SK-N-SH treated with all-trans-retinoic acid at 6 μM for 48 hours (cell line): ENCODE measurements at regions not wholly inside any gene's neighbourhood (a gene's known extent, or its start where the extent isn't known, plus 50 kb on each side); places are given as distances from the start of the nearest gene placed in this dataset.

Experiments
- ATAC-seq: fragments of 200-7000 bp; cut with Tn5 transposase; 3 replicates; pipeline ENCODE4 v1.9.1; 2020; ENCODE audit warnings: mild to moderate bottlenecking, moderate library complexity
- ARNTL ChIP-seq: fragments of 450-650 bp; formaldehyde crosslinking; IDR thresholded peaks from 2 replicates; pipeline ENCODE4 v1.5.0; 2020; ENCODE audit warnings: low read depth, mild to moderate bottlenecking, moderate library complexity, borderline replicate concordance
- BACH2 ChIP-seq: fragments of 250-450 bp; sonication (Bioruptor Pico); IDR thresholded peaks from 2 replicates; pipeline ENCODE4 v1.9.0; 2021; ENCODE audit warnings: mild to moderate bottlenecking, borderline replicate concordance
- CREB5 ChIP-seq: fragments of 250-450 bp; sonication (Bioruptor Pico); IDR thresholded peaks from 2 replicates; pipeline ENCODE4 v1.5.1; 2020; ENCODE audit warnings: low read depth, mild to moderate bottlenecking, moderate library complexity
- CSDC2 ChIP-seq: fragments of 250-450 bp; sonication (Bioruptor Pico); IDR thresholded peaks from 2 replicates; pipeline ENCODE4 v1.5.0; 2020; ENCODE audit warnings: mild to moderate bottlenecking, moderate library complexity
- CSRNP3 ChIP-seq: fragments of 250-450 bp; sonication (Bioruptor Pico); IDR thresholded peaks from 2 replicates; pipeline ENCODE4 v1.5.1; 2021; ENCODE audit warnings: mild to moderate bottlenecking, moderate library complexity
- ESRRG ChIP-seq: fragments of 250-450 bp; sonication (Bioruptor Pico); IDR thresholded peaks from 2 replicates; pipeline ENCODE4 v1.6.1; 2021; ENCODE audit warnings: mild to moderate bottlenecking
- OSR1 ChIP-seq: fragments of 250-450 bp; sonication (Bioruptor Pico); IDR thresholded peaks from 2 replicates; pipeline ENCODE4 v1.8.0; 2022; ENCODE audit warnings: moderate library complexity, mild to moderate bottlenecking, inconsistent platforms
- POU6F1 ChIP-seq: fragments of 250-450 bp; sonication (Bioruptor Pico); IDR thresholded peaks from 2 replicates; pipeline ENCODE4 v1.8.0; 2021; ENCODE audit warnings: low read depth, mild to moderate bottlenecking, moderate library complexity, borderline replicate concordance
- PPARA ChIP-seq: fragments of 250-450 bp; sonication (Bioruptor Pico); IDR thresholded peaks from 2 replicates; pipeline ENCODE4 v1.5.0; 2020; ENCODE audit warnings: mild to moderate bottlenecking, borderline replicate concordance
- RARB ChIP-seq: fragments of 250-450 bp; sonication (Bioruptor Pico); IDR thresholded peaks from 2 replicates; pipeline ENCODE4 v1.8.0; 2021; ENCODE audit warnings: mild to moderate bottlenecking, moderate library complexity
- SNAI2 ChIP-seq: fragments of 250-450 bp; sonication (Bioruptor Pico); IDR thresholded peaks from 2 replicates; pipeline ENCODE4 v1.5.0; 2020; ENCODE audit warnings: mild to moderate bottlenecking, moderate library complexity
- TCF4 ChIP-seq: fragments of 250-450 bp; sonication (Bioruptor Pico); IDR thresholded peaks from 2 replicates; pipeline ENCODE4 v1.8.0; 2021; ENCODE audit warnings: mild to moderate bottlenecking, moderate library complexity, borderline replicate concordance
- TOX ChIP-seq: fragments of 250-450 bp; sonication (Bioruptor Pico); IDR thresholded peaks from 2 replicates; pipeline ENCODE4 v1.8.0; 2021; ENCODE audit warnings: mild to moderate bottlenecking, moderate library complexity, borderline replicate concordance
- ZC3H10 ChIP-seq: fragments of 250-450 bp; sonication (Bioruptor Pico); IDR thresholded peaks from 2 replicates; pipeline ENCODE4 v1.5.1; 2021; ENCODE audit warnings: mild to moderate bottlenecking, moderate library complexity
- ZFP3 ChIP-seq: fragments of 250-450 bp; sonication (Bioruptor Pico); IDR thresholded peaks from 2 replicates; pipeline ENCODE4 v1.5.0; 2020; ENCODE audit warnings: mild to moderate bottlenecking, moderate library complexity
- ZNF565 ChIP-seq: fragments of 450-650 bp; formaldehyde crosslinking; conservative IDR thresholded peaks from 2 replicates; pipeline ENCODE4 v1.5.0; 2020; ENCODE audit warnings: low read depth, mild to moderate bottlenecking, moderate library complexity
- ZNF70 ChIP-seq: fragments of 450-650 bp; formaldehyde crosslinking; IDR thresholded peaks from 2 replicates; pipeline ENCODE4 v1.5.0; 2020; ENCODE audit warnings: mild to moderate bottlenecking, moderate library complexity
- ZNF8 ChIP-seq: fragments of 450-650 bp; formaldehyde crosslinking; IDR thresholded peaks from 2 replicates; pipeline ENCODE4 v1.5.0; 2020; ENCODE audit warnings: mild to moderate bottlenecking, moderate library complexity
- TF ChIP-seq, protein P1 (sequence below): fragments of 250-450 bp; sonication (Bioruptor Pico); IDR thresholded peaks from 2 replicates; pipeline ENCODE4 v1.5.0; 2020; ENCODE audit warnings: mild to moderate bottlenecking, moderate library complexity

GRCh38 chrX:150240643-150240970 lies 122.5 kb upstream of the MAMLD1 start:
- no peak for ATAC-seq
- TF ChIP-seq RARB (CRISPR knock-in tag) = no peak
- no peak for TF ChIP-seq ESRRG (CRISPR knock-in tag)
- no peak for TF ChIP-seq TOX (CRISPR knock-in tag)
- TF ChIP-seq, protein P1, sequence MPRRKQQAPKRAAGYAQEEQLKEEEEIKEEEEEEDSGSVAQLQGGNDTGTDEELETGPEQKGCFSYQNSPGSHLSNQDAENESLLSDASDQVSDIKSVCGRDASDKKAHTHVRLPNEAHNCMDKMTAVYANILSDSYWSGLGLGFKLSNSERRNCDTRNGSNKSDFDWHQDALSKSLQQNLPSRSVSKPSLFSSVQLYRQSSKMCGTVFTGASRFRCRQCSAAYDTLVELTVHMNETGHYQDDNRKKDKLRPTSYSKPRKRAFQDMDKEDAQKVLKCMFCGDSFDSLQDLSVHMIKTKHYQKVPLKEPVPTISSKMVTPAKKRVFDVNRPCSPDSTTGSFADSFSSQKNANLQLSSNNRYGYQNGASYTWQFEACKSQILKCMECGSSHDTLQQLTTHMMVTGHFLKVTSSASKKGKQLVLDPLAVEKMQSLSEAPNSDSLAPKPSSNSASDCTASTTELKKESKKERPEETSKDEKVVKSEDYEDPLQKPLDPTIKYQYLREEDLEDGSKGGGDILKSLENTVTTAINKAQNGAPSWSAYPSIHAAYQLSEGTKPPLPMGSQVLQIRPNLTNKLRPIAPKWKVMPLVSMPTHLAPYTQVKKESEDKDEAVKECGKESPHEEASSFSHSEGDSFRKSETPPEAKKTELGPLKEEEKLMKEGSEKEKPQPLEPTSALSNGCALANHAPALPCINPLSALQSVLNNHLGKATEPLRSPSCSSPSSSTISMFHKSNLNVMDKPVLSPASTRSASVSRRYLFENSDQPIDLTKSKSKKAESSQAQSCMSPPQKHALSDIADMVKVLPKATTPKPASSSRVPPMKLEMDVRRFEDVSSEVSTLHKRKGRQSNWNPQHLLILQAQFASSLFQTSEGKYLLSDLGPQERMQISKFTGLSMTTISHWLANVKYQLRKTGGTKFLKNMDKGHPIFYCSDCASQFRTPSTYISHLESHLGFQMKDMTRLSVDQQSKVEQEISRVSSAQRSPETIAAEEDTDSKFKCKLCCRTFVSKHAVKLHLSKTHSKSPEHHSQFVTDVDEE (CRISPR knock-in tag) = no peak
- no peak for TF ChIP-seq TCF4 (CRISPR knock-in tag)
- no peak for TF ChIP-seq ZNF70 (CRISPR knock-in tag)
- no peak for TF ChIP-seq BACH2 (CRISPR knock-in tag)
- no peak for TF ChIP-seq CSDC2 (CRISPR knock-in tag)
- no peak for TF ChIP-seq CREB5 (CRISPR knock-in tag)
- no peak for TF ChIP-seq POU6F1 (CRISPR knock-in tag)
- TF ChIP-seq ZNF565 = no peak
- no peak for TF ChIP-seq ARNTL (CRISPR knock-in tag)
- no peak for TF ChIP-seq ZFP3 (CRISPR knock-in tag)
- TF ChIP-seq OSR1 (CRISPR knock-in tag) = no peak
- TF ChIP-seq CSRNP3 (CRISPR knock-in tag) = no peak
- no peak for TF ChIP-seq SNAI2 (CRISPR knock-in tag)
- TF ChIP-seq ZNF8 (CRISPR knock-in tag) = no peak
- no peak for TF ChIP-seq ZC3H10
- TF ChIP-seq, all 23 proteins: peak for 0

DNA sequence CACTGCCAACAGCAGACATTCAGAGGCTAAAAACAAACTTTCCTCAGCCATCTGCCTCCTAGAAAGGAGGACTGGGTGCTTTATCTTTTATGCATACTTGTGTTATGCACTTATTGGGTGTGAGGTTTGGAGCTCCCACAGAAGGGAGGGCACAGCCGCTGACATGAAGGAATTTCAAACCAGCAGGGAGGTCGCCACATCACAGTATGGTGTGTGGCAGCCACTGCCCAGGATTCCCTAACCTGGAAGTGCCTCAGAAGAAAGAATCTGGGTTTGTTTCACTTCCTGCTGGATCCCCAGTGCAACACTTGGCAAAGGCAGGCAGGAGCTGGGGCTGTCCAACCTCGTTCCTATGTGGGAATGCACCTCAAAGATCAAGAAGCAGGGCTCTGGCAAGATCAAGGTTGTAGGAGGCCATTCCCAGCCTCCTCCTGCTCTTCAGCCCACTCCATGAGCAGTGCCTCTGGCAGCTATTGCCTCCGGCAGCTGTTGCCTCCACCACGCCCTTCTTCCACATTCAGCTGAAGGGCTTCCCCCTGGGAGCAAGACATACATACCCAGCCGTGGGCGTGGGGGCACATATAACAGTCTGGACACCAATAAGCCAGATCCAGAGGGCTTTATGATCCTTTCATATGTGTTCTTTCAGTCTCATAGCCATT lies 109.0 kb upstream of the MAMLD1 start:
- no peak for ATAC-seq
- TF ChIP-seq CSRNP3 (CRISPR knock-in tag) (no peak), PPARA (CRISPR knock-in tag) (no peak), ESRRG (CRISPR knock-in tag) (no peak), CSDC2 (CRISPR knock-in tag) (no peak), OSR1 (CRISPR knock-in tag) (no peak), ARNTL (CRISPR knock-in tag) (no peak)
- TF ChIP-seq, protein P1 (CRISPR knock-in tag) = no peak
